Activated CD8-positive, alpha-beta memory T cell treated with anti-CD3 and anti-CD28 coated beads, Interleukin-2, amount 50 U/mL, for 48 hours (primary cell): ENCODE measurements at regions not wholly inside any gene's neighbourhood (a gene's known extent, or its start where the extent isn't known, plus 50 kb on each side); places are given as distances from the start of the nearest gene placed in this dataset.
A peak's percentile ranks its signal among the peaks of the same experiment; 100 is the strongest.

Experiments used
- DNase-seq: peaks from one replicate; pipeline ENCODE4 v3.0.0-alpha.2; 2020

DNA sequence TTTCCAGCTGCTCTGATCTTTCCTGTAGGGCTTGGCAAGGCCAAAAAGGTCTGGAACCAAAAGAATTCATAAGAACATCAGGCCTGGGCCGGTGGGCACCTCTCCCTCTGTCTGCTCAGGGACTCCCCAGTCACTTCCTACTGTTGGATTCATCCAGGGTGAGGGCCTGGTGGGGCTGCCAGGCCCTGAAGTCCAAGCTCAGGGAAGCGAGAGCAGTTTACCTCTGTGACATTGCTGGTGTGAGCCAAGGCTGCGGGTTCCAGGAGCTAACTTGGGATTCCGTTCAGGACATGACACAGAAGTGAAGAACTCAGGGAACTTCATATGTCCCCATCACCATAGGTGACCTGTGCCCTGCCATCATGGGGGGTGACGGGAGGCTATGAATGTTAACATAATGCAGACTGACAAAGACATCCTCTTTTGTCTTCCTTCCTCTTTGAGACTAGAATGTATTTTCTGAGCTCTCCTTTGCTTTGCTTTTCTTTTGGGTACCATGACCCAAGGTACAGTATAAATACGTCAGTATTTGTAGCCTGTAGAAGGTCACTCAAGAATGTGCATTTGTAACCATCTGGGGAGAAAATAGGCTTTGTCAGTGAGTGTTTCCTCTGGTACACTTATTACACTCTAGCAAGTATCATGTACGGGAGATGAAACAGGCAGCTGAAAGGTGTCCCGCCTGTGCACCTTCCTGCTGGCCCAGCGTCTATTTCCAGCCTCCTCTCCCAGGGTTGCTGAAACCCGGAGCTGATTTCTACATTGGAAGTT lies 130.5 kb upstream of the SLC1A4 start:
- DNase-seq, result no peak

DNA sequence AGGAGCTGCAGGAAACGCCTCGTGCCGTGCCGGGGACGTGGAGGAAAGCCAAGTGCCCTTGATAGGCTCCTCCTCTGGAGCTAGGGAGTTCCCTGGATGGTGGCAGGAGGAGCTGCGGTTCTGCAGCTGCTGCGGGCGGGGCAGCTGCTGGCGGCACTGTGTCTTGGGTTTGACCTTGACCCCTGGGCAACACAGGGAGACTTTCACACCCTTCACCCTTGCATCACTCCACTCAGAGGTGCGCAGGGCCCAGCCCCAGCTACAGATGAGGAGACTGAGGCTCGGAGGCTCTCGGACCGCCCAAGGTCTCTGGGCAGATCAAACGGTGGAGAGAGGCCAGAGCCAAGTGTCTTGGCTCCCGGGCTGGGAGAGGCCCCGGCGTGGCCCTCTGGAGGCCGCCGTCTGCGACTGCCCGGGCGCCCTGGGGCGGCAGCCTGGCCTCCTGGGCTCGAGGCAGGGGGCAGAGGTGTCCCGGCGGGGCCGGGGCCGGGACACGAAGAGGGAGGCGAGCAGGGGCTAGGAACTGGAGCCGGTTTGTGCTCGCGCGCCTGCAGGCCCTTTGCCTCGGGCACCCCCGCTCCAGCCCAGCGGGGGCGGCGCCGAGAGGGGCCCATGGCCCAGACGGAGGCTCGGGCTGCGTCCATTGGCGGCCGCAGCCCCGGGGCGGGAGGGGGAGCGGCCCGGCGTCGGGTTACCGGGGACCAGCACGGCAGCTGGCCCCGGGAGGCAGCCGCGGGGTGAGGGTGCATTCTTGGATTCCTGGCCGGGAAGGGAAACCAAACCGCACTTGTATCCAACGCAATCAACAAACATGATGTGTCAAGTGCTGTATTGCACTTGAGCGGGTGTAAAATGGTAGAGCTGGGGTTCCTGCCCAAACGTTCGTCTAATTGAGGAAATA lies 129.6 kb upstream of the SLC1A4 start:
- DNase-seq, result no peak

DNA sequence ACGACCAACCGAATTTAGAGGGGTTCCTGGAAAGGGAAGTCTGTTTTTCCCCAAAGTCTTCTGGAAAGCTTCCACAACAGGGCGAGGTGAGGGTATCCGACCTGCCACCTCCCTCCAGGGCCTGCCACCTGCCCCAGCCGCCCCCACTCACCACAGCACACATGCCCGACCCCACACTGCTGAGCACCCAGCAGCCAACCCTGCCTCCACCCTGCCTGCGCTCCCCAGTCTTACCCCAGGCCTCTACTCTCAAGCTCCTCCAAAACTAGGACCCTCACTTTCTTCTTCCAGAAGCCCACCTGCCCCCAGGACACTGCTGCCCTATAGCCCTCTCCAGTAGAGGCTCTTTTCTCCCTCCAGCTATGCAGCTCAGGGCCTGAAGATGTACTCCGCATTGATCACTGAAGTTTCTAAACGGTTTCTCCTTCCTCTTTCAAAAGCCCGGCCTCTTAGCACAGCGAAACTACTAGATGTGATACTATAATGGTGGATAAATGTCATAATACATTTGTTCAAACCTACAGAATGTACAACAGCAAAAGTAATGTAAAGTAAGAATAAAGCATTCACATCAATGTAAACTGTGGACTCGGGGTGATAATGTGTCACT lies 128.8 kb upstream of the SLC1A4 start:
- DNase-seq, result no peak

DNA sequence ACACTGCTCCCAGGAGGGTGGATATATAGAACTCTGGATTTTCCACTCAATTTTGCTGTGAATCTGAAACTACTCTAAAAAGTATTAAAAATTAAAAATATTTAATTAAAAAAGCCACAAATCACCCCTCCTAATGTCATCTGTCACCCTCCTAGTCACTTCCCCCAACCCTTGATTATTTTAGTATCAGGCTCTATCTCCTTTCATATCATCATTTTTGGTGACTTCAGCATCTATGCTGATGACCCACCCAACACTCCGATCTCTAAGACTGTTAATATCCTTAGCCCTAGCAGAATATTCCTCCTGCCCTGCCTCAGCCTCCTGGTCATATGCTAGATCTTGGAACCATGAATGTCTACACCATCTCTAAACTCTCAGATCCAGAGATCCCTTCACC lies 128.3 kb upstream of the SLC1A4 start:
- no peak for DNase-seq

DNA sequence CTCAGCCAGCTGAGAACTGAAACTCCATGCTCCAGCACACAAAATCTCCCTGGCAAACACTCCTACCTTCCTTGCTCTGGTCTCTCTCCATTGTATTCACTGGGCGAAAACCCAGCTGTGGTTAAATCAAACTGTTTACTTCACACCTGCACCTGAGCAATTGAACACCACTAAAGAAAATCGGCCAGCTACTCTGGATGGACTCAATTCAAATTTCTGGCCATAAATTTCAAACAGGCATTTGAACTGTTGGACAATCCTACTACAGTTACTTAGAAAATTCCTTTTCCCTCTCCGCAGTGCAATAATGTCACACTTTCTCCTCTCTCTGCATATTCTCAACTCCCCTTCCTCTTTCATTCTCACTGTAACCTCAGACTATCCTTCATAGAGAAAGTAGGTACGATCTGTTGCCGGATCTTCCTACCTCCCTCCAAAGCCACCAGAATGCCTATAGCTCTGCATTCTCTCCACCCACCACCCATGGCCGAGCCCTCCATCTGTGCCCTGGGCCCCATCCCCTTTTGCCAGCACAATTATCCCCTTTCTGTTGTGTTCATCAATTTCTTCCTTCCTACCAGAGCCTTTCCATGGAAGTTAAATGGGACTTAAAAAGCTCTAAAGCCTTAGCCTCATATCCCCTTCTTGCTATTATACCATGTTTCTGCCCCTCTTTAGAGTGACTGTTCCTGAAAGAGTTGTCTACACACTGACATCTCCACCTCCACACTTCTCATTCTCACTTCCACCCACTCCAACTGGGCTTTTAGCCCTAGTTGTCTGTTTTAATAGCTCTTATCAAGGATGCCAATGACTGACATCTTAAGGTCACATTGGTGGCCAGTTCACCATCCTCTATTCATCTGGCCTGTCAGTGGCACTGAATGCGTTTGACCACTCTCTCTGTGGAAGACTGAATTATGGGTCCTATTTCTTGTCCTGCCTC lies 127.5 kb upstream of the SLC1A4 start:
- no peak for DNase-seq

DNA sequence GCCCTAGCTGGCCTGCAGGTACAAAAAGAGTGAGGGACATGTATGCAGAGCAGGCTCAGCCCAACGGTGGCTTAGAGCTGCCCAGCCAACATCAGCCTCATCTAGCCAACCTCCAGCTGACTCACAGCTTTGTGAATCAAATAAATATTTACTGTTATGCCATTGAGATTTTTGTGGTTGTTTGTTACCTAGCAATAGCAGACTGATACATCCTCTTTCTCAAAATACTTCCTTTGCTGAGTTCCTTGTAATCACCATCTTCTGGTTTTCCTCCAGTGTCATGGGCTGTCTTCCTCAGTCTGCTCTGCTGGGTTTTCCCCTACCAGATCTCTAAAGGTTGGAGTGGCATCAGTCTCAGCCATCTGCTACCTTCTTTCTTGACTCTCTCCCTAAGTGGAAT lies 126.6 kb upstream of the SLC1A4 start:
- DNase-seq, result no peak

DNA sequence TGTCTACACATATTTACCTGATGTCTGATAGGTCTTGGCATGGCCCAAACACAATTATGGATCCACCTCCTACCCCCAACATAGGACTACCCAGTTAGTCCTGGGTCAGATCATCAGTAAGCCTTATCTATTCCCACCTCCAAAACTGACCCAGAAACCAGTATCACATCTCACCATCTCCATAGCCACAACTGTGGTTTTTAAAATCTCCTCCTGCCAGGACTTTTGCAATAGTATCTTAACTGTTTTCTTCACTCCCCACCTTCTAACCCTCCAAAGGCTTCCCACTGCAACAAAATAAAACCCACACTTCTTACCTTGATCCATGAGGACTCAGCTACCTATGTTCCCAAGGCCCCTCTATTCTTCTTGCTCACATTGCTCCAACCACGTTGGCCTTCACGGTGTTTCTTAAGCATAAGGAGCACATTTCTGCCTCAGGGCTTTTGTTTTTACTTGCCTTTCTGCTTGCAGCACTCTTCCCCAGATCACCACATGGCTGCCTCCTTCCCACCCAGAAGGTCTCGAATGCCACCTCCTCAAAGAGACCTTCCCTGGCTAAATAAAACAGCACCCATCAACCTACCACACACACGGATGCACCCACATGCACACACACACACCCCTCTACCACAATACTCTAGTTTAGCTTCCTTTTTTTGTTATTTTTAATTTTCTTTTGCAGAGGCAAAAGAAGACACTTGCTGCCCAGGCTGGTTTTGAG lies 125.9 kb upstream of the SLC1A4 start:
- DNase-seq, result no peak

DNA sequence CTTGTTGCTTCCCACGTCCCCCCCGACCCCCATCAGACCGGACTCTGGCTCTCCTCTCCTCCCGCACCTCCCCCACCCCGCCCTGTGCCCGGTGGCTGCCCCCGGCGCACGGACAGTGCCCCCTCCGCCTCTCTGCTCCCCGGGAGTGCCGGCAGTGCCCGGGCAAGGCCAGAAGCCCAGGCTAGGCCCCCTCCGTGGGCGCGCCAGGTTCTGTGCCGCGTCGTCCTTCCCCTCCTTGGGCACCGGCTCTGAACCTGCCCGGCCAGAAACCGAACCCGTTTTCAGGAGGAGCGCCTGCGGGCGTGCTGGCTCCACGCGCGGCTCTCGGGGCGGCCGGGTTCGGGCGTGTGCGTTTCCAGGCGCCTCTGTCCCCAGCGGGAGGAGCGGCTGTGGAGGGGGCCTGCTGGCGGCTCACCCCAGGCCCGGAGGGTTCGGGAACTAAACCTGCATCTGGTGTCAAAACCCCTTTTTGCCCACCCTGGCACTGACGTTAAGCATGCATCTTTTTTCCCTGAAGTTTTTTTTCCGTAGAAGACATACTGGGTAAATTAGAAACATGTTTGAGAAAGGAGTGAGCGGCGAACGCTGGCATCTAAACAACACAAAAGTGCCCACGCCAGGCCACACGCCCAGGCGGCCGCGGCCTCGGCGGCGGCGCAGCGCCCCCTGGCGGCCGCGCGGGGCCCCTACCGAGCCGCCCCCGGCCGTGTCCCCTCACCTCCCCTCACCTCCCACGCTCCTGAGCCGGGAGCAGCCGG lies 123.9 kb upstream of the SLC1A4 start:
- DNase-seq, result peak; percentile 84

DNA sequence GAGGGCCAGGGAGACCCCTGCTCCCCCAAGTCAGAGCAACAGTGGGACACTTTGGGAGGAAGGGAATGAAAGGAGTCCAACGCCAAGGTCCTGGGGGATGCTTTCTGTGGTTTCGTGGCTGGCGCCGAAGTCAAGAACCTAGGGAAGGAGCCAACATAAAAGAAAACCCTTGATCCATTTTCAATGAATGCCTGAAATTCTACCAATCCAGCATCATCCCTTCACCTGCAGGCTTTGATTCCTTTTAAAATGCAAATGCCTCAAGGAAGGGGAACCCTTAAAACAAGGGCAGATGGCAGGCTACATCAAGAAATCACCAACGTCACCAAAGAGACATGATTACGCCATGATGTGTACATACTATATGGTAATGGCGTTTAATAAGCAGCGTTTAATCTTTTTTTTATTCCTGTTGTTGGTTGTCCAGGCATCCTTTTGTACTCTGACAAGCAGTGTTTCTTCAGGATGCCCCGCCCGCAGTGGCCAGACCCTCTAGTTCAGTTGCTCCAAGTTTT lies 123.3 kb upstream of the SLC1A4 start:
- no peak for DNase-seq

DNA sequence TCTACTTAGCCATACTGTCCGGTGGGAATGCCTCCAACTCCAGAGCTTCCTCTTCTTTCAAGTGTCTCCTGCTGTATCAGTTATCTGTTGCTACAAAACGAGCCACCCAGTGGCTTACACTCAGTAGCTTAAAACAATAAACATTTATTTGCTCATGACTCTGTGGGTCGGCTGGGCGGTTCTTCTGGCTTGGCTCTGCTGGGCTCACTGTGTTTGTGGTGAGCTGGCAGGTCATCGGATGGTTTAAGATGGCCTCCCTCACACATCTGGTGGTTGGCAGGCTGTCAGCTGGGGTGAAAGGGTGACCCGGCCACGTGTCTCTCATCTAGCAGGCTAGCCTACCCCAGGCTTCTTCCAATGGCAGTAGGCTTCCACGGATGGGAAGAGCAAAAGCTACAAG lies 122.4 kb upstream of the SLC1A4 start:
- DNase-seq, result no peak

DNA sequence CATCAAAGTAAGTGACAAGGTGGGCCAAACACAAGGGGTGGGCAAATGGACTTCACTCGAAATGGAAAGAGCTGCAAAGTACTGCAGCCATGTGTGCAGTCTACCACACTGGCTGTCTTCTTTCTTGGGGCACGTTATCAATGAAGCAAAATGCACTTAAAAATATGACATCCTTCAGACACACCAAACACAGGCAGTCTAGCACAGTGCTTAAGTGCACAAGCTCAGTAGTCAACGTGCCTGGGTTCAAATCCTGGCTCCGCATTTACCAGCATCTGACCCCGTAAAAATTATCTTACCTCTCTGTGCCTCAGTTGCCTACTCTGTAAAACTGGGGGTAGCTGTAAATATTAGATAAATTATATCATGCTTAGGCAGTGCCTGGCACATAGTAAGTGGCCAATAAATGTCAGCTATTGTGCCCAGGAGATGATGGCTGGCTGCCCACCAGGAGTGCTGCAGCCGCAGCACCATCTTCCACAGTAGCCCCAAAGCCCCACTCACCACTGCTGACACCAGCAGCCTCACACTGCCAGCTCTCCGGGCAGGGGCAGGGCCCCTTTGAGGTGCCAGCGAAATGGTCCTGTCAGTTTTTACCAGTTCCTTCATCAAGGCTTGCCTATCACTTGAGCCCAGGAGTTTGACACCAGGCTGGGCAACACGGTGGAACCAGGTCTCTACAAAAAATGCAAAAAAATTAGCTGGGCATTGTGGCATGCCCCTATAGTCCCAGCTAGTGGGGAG lies 121.8 kb upstream of the SLC1A4 start:
- DNase-seq, result no peak

DNA sequence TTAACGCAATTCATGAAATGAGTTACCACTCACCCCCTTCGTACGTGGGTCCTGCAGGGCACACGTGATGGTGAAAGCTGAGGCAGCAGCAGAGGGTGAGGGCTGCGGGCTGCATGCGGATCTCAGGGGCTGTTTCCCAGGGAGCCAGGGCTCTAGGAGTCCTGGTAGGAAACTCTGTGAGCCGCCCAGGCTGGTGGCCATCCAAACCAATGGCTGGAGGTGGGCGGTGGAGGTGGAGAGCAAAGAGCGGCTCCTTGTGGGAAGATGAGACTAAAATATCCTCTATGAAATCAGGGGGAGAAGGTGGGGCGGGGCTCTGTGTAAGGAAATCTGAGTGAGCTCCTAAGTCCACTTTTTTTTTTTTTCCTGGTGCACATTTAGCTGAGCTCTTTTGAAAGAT lies 120.1 kb upstream of the SLC1A4 start:
- DNase-seq, result no peak

DNA sequence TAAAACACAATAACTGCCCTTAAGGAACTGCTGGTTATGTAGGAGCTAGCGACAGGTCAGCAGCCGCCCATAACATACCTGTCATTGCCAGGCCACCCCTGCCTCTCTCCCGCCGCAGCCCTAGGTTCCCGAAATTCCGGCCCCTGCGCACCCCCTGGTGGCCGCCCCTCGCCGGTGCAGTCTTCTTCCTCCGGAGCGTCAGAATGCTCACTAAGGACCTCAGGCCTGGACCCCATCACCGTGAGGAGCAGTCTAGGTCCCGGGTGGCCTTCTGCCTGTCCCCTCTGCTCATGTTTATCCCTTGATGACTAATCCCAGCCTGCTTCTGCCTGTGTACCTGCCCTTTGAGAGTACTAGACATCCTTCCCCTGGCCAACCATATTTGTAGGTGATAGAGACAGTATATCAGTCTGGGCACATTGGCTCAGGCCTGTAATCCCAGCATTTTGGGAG lies 115.7 kb upstream of the SLC1A4 start:
- DNase-seq, result peak; percentile 96

DNA sequence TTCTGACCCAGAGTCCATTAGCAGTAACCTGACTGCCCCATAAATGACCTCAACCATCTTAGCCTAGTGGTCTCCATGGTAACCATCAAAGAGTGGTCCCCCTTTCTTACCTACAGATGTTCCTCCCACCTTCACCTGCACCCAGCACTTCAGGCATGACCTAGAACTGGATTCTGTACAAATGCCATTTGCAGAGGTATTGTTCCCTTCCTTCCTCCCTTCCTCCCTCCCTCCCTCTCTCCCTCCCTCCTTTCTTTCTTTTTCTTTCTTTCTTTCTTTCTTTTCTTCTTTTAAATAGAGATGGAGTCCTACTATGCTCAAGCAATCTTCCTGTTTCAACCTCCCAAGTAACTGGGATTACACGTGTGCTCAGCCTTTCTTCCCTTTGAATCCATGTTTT lies 114.6 kb upstream of the SLC1A4 start:
- no peak for DNase-seq

DNA sequence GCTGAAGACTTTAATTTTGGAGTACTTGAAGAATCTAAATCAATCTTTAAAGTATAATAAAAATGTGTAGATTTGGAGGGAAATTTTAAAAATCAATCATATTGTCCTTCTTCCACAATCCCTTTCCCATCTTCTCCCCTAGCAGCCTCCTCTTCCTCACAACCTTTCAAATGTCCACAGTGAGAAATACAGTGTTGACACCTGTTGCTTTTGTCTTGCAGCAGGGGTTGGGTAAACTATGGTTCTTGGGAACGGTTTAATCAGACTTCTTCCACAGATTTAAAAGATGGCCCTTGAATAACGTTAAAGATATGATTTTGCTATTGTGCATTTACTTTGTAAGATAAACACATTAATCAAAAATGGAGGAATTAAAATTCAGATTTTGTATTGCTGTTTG lies 113.8 kb upstream of the SLC1A4 start:
- DNase-seq, result no peak

DNA sequence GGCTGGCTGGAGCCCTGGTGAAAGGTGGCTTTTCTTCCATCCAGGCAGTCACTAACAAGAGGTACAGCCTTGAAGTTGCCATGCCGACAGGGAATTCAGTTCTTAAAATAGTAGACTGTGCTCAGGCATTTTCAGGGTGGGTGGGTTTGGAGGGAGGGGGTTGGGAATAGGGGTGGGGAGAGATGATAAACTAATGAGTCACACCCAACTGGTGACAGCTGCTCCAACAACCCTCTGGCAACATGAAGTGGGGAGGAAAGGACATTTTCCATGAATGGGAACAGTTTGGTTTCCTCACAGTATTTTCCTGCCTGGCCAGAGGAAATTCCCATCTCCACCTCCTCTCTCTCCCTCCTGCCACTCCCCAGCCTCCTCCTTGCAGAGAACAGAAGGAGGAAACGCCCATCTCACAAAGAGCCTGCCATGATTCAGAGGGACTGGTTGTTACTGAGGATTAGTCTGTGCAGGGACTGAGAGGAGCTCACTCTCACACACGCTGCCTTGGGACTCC lies 113.0 kb upstream of the SLC1A4 start:
- peak; percentile 8 for DNase-seq

DNA sequence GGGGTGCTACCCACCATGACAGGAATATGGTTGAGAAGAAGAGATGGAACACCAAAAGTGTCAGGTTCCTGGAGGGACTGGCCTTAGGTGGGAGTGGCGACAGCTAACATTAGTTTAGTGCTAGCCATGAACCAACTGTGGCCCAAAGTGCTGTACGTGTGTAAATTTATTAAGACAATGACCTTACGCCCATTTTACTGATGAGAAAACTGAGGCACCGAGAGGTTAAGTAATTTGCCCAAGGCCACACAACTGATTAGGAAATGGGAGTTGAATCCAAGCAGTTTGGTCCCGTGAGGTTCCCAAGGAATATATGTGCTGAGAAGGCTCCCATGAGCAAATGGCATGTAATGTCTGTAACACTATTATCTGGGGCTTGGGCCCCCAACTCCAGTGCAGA lies 109.5 kb upstream of the SLC1A4 start:
- no peak for DNase-seq

DNA sequence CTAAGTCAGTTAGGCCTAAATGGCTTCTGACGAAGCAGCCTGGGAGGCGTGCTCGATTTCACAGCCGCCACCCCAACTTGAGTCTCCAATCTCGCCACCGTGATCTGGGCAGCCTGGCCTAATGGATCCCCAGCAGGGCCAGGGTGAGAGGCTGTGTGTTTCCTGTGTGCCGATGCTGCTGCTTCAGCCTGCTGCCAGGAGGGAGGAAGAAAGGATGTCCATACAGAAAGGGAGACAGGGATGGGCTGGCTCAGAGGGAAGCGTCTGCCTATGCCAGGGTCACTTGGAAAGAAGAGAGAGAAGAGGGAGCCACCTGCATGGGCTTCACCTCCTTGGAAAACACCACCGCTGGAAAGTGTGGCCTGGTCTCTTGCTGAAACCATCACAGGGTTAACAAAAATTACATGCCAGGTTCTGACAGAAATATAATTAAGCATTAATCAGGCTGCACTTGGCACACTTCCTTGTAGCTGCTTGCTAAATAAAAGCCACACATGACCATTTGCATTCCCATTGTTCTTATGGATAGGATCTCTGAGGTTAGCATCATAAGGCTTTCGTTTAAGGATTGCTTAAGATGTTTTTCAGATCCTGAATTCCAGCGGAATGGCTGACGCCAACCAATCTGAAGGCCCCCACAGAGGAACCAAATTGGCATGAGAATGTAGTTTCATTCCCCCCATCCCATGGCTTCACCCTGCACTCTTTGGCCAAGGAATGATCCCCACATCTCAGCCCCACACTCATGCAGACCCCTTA lies 108.8 kb upstream of the SLC1A4 start:
- DNase-seq, result no peak

DNA sequence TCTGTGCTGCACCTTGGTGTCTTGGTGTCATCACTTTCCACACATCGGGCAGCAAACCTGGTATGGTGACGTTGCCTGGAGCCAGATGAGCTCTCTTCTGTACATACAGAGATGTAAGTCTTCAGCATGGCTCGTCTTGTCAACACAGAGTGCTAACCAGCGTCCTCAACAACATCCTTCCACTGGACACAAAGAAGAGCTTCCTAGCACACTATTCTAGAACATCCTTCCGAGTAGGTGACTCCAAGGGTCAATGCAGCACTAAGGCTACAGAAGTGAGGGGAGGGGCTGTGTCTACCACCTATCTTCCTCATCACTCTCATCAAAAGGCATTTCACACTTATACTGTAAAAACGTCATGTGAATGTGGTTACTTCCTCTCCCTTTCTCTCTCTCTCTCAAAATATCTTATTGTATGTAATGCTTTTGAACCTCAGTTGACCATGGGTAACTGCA lies 108.1 kb upstream of the SLC1A4 start:
- peak; percentile 39 for DNase-seq
